A673 (cell line): ENCODE measurements at regions not wholly inside any gene's neighbourhood (a gene's known extent, or its start where the extent isn't known, plus 50 kb on each side); places are given as distances from the start of the nearest gene placed in this dataset.

ENCODE experiments used
- EZH2 ChIP-seq: fragments of 200-600 bp; sonication (generic); IDR thresholded peaks from 2 replicates; pipeline ENCODE4 v1.6.1; 2017; ENCODE audit warnings: borderline replicate concordance, low read depth, mild to moderate bottlenecking, mixed read lengths, antibody characterized with exemption, low read length; ENCODE audit not compliant: poor library complexity, severe bottlenecking
- TF ChIP-seq, protein P1 (sequence below): fragments of 300-800, 200-600 bp; sonication (generic); conservative IDR thresholded peaks from 2 replicates; pipeline ENCODE4 v1.5.1; 2017; ENCODE audit warnings: low read depth, mild to moderate bottlenecking, antibody characterized with exemption, low read length, moderate library complexity, mixed read lengths

DNA sequence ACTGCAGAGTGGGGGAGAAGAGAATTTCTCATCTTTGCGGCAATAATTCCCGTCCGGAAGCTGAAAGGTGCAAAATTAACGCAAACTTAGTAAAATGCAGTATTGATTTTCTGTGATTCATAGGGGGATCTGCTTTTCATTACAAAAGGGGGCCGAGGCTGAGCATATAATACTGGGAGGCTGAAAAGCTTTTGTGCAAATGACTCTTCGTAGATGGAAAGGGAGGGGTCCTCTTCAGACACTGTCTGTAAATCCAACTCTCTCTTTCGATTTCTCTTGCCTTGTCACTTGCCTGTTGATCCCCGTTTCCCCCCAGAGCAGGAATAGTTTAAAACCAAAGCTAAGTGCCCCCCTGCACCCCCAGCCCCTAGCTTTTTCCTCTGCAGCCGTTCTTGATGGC is 258.2 kb downstream of the VRK1 start:
- no peak for TF ChIP-seq EZH2
- TF ChIP-seq, protein P1, sequence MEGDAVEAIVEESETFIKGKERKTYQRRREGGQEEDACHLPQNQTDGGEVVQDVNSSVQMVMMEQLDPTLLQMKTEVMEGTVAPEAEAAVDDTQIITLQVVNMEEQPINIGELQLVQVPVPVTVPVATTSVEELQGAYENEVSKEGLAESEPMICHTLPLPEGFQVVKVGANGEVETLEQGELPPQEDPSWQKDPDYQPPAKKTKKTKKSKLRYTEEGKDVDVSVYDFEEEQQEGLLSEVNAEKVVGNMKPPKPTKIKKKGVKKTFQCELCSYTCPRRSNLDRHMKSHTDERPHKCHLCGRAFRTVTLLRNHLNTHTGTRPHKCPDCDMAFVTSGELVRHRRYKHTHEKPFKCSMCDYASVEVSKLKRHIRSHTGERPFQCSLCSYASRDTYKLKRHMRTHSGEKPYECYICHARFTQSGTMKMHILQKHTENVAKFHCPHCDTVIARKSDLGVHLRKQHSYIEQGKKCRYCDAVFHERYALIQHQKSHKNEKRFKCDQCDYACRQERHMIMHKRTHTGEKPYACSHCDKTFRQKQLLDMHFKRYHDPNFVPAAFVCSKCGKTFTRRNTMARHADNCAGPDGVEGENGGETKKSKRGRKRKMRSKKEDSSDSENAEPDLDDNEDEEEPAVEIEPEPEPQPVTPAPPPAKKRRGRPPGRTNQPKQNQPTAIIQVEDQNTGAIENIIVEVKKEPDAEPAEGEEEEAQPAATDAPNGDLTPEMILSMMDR = no peak
